HG03354 (cell line): ENCODE measurements at regions not wholly inside any gene's neighbourhood (a gene's known extent, or its start where the extent isn't known, plus 50 kb on each side); places are given as distances from the start of the nearest gene placed in this dataset.
"Not testable (repeated sequence)": the region's sequence is repeated elsewhere in the genome, so short reads cannot be mapped to it uniquely, and the experiment has no call there.

Source experiments
- ATAC-seq: cut with Tn5 transposase; IDR thresholded peaks from one replicate; pipeline ENCODE4 v1.9.1; 2021; ENCODE audit warnings: mild to moderate bottlenecking; ENCODE audit not compliant: unreplicated experiment, poor library complexity, severe bottlenecking

GRCh38 chr1:95723346-95723745 lies 489.3 kb downstream of the RWDD3 start:
- ATAC-seq, result no peak

- no peak for ATAC-seq
These were observed 494.8 kb downstream of the RWDD3 start for GRCh38 chr1:95728841-95729240.

- no peak for ATAC-seq
These were observed 497.0 kb downstream of the RWDD3 start for GRCh38 chr1:95730986-95731385.

DNA sequence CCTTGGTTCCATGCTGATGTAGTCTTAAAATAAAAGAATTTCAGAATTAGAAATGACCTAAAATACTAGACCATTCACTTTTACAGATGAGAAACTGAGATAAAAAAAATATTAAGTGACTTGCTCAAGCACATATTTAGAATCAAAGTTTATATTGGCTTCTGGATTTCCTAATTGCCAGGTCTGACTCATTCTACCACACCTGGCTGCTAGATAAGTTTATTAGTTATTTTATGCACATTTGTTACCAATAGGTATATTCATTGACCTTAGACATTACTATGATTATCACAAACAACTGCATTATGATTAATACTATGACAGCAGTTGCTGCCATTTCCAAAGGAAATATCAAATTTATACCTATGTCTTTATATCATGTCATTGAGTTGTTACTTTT lies 497.5 kb downstream of the RWDD3 start:
- ATAC-seq, result no peak

DNA sequence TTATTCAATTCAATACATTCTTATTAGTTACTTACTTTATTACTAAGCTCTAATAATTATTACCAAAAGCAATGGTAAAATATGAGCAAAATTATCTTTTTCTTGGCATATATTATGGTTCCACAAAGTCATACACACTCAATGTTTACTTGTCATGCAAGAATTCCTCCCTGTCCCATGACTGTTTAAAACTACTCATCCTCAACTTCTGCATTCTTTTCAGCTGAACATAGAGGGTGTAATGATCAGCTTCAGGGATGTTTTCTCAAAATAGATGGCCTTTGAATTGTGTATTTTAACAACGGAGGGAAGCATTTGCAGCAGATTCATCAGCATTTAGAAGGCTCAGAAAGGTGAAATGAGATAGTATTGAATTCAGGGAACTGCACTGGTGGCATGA lies 499.0 kb downstream of the RWDD3 start:
- ATAC-seq, result no peak

DNA sequence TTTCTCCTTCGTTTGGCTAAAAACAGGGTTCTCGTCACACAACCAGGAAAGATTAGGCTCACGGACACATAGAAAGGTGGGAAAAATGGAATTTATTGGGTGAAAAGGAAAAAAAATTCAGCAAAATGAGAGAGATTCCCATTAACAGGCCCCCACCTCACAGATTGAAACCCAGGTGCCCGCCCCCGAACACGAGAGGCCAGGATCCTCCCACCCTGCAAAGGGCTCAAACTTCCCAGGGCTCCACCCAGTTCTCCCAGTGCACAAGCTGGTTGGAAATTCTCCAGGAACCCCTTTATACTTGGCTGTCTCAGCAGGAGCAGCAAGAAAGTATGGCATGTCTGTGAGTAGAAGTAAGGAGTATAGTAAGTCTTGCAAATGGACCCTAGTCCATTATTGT lies 499.7 kb downstream of the RWDD3 start:
- ATAC-seq, result no peak

- no peak for ATAC-seq
These were observed 500.6 kb downstream of the RWDD3 start for GRCh38 chr1:95734560-95734959.

- no peak for ATAC-seq
These were observed 508.6 kb downstream of the RWDD3 start for GRCh38 chr1:95742591-95743089.

GRCh38 chr1:95744731-95745130 lies 510.7 kb downstream of the RWDD3 start:
- no peak for ATAC-seq

- ATAC-seq, result no peak
These were observed 518.7 kb downstream of the RWDD3 start for GRCh38 chr1:95752515-95753381.

- ATAC-seq, result no peak
These were observed 519.5 kb downstream of the RWDD3 start for GRCh38 chr1:95753382-95754016.

- no peak for ATAC-seq
These were observed 520.4 kb downstream of the RWDD3 start for GRCh38 chr1:95754412-95754811.

DNA sequence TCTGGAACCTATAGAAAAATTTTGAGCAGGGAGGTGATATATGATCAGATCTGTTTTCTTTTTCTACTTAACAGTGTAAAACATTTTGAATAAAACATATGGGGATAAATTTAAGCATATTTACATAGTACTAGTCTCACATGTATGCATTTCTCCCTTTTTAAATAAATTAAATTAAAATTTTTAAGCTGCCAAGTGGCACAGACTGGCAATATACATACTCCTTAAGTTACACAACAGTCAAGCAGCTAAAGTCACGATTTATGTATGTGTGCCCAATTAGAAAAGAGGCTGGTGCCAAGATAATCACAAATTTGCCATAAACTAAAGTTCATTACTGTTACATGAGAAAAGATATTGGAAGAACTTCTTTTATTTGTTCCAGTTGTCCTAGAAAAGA lies 532.0 kb downstream of the RWDD3 start:
- no peak for ATAC-seq

- no peak for ATAC-seq
These were observed 536.6 kb downstream of the RWDD3 start for GRCh38 chr1:95770581-95770980.

GRCh38 chr1:95778217-95778616 lies 544.2 kb downstream of the RWDD3 start:
- no peak for ATAC-seq

DNA sequence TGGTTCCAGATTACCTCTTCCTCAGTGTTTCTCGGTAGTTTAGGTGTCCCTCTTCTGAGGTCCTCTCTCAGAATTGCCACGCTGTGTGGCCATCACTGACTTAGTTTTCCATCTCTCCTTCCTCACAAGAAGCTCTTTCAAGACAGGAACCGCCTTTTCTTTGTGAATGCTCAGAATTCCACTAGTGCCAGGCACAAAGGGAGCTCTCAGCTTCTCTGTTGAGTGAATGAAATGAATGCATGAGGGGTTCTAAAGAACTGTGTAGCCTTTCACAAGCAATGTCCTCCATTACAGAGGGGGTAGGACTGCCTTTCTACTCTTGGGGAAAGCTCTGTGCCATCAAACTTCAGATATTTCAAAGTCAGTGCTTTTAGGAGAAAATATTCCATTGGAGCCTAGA lies 546.8 kb downstream of the RWDD3 start:
- ATAC-seq, result no peak

- ATAC-seq, result no peak
These were observed 556.1 kb downstream of the RWDD3 start for GRCh38 chr1:95790136-95790535.

DNA sequence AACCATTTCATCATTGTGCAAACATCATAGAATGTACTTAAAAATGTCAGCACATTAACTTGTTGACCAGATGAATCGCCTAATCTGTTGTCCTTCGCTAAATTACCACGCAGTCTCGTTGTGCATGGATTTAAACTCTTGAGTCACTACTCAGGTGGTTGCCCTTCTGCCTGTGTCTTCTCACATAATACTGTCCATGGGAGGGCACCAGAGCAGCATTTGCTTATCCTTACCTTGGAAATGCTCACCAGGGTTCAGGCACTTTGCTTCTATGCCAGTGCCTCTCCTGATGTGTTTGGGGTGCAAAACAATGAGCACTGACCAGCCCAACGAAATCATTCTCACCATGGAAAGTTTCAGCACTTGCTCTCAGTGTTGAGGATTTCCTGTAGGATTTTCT lies 559.9 kb downstream of the RWDD3 start:
- ATAC-seq, result no peak

DNA sequence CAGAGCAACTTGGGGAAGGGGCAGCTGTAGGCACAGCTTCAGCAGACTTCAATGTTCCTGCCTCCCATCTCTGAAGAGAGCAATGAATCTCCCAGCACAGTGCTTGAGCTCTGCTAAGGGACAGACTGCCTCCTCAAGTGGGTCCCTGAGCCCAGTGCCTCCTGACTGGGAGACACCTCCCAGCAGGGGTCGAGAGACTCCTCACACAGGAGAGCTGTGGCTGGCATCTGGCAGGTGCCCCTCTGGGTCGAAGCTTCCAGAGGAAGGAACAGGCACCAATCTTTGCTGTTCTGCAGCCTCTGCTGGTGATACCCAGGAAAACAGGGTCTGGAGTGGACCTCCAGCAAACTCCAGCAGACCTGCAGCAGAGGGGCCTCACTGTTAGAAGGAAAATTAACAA lies 563.8 kb downstream of the RWDD3 start:
- not testable (repeated sequence) for ATAC-seq

- no peak for ATAC-seq
These were observed 572.2 kb downstream of the RWDD3 start for GRCh38 chr1:95806171-95806570.

DNA sequence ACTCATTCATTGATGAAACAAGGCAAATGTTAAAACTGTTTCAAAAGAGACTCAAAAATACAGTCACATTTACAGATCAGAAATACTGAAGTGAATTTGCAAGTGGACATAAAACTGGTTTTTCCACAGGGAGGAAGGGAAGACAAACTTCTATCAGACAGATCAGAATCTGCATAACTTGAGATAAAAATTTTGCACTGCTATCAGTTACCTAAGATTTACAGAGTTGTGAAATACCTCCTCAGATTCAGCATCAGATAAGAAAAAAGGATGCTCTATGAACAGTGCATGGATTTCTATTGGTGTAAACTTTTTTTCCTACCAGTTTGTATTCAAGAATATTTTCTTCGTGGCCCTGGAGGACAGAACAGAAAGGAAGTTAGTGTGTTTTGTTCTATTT lies 575.4 kb downstream of the RWDD3 start:
- ATAC-seq, result no peak
